HG03280 (cell line): ENCODE measurements at regions not wholly inside any gene's neighbourhood (a gene's known extent, or its start where the extent isn't known, plus 50 kb on each side); places are given as distances from the start of the nearest gene placed in this dataset.
"Not testable (repeated sequence)": the region's sequence is repeated elsewhere in the genome, so short reads cannot be mapped to it uniquely, and the experiment has no call there.

Source experiments
- ATAC-seq: cut with Tn5 transposase; IDR thresholded peaks from one replicate; pipeline ENCODE4 v1.9.1; 2021; ENCODE audit warnings: mild to moderate bottlenecking, moderate library complexity; ENCODE audit not compliant: unreplicated experiment

GRCh38 chr1:194013561-194013960 lies 827.1 kb upstream of the B3GALT2 start:
- ATAC-seq, result no peak

GRCh38 chr1:194004146-194004545 lies 817.7 kb upstream of the B3GALT2 start:
- no peak for ATAC-seq

- not testable (repeated sequence) for ATAC-seq
Measured at GRCh38 chr1:194001726-194002350, 815.4 kb upstream of the B3GALT2 start.

GRCh38 chr1:193988885-193989284 lies 802.5 kb upstream of the B3GALT2 start:
- ATAC-seq, result no peak

GRCh38 chr1:193979219-193979618 lies 792.8 kb upstream of the B3GALT2 start:
- ATAC-seq, result no peak

- no peak for ATAC-seq
Measured at GRCh38 chr1:193974286-193974798, 787.9 kb upstream of the B3GALT2 start.

GRCh38 chr1:193973428-193973827 lies 787.0 kb upstream of the B3GALT2 start:
- ATAC-seq, result no peak

- ATAC-seq, result no peak
Measured at GRCh38 chr1:193971595-193971994, 785.2 kb upstream of the B3GALT2 start.

GRCh38 chr1:193960499-193960898 lies 774.1 kb upstream of the B3GALT2 start:
- no peak for ATAC-seq

- no peak for ATAC-seq
Measured at GRCh38 chr1:193960040-193960439, 773.6 kb upstream of the B3GALT2 start.

GRCh38 chr1:193957556-193958095 lies 771.2 kb upstream of the B3GALT2 start:
- ATAC-seq, result no peak

- ATAC-seq, result no peak
Measured at GRCh38 chr1:193952778-193953374, 766.5 kb upstream of the B3GALT2 start.

GRCh38 chr1:193951984-193952383 lies 765.6 kb upstream of the B3GALT2 start:
- no peak for ATAC-seq

GRCh38 chr1:193944454-193944853 lies 758.0 kb upstream of the B3GALT2 start:
- no peak for ATAC-seq

- ATAC-seq, result no peak
Measured at GRCh38 chr1:193940176-193940575, 753.8 kb upstream of the B3GALT2 start.

- no peak for ATAC-seq
Measured at GRCh38 chr1:193939585-193939984, 753.2 kb upstream of the B3GALT2 start.

- no peak for ATAC-seq
Measured at GRCh38 chr1:193937308-193937707, 750.9 kb upstream of the B3GALT2 start.

- no peak for ATAC-seq
Measured at GRCh38 chr1:193932979-193933378, 746.6 kb upstream of the B3GALT2 start.

GRCh38 chr1:193931356-193931755 lies 744.9 kb upstream of the B3GALT2 start:
- ATAC-seq, result no peak

- no peak for ATAC-seq
Measured at GRCh38 chr1:193929374-193930033, 743.1 kb upstream of the B3GALT2 start.

GRCh38 chr1:193927550-193927949 lies 741.1 kb upstream of the B3GALT2 start:
- ATAC-seq, result no peak

- ATAC-seq, result no peak
Measured at GRCh38 chr1:193926956-193927355, 740.5 kb upstream of the B3GALT2 start.
